ENCODE measurements at regions not wholly inside any gene's neighbourhood (a gene's known extent, or its start where the extent isn't known, plus 50 kb on each side); places are given as distances from the start of the nearest gene placed in this dataset.

DNA sequence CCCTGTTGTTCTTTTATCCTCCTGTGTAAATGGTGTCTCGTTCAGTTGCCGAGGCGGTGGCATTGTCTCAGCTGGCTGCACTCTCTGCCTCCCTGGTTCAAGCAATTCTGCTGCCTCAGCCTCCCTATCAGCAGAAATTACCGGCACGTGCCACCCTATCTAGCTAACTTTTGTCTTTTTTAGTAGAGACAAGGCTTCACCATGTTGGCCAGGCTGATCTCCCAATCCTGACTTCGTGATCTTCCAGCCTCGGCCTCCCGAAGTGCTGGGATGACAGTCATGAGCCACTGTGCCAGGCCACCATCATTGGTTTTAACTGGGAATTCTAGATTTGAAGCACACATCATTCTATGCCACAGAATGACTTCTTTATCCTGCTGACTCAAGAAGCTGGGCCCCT is 175.3 kb upstream of the ALG10B start:
- DNase-seq: no peak

DNA sequence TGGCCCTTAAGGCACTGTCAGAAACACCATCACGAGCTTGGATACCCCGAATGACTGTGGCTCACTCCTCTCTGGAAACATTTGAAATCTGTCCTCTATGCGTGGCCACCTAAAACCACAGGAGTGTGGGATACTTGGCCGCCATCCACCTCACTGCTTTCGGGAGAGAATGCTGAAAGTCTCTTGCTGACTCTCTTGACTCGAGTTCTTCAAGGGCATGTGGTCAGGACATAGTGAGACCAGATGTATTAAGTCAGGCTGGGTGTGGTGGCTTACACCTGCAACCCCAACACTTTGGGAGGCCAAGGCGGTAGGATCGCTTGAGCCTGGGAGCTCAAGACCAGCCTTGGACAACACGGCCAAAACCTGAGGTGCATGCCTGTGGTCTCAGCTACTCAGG is 174.7 kb upstream of the ALG10B start:
- no peak for DNase-seq

DNA sequence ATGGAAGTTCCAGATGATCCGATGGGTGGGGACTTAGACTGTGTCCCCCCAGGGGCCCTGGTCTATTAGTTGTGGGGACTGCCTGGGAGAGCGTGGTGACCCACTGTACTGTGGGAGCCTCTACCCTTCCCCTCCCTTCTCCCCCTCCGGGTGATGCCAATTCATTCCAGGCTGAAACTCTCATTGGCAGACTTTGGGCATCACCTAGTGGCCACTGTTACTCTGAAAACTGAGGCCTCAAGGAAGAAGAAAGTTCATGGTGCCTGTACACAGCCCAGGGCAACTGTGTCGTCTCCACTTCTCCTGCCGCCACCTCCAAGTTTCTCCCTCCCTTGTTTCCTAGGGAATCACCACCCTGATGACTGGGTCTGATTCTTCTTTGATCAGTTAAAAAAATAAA is 173.6 kb upstream of the ALG10B start:
- DNase-seq: no peak

DNA sequence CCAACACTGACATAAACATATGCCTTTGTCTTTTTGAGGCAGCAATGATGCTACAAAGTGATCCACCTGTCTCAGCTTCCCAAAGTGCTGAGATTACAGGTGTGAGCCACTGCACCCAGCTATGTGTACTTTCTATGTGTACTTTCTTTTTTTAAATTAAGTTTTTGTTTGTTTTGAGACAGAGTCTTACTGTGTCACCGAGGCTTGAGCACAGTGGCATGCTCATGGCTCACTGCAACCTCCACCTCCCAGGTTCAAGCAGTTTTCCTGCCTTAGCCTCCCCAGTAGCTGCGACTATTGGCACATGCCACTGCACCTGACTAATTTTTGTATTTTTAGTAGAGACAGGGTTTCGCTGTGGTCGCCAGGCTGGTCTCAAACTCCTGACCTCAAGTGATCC is 172.5 kb upstream of the ALG10B start:
- no peak for DNase-seq

DNA sequence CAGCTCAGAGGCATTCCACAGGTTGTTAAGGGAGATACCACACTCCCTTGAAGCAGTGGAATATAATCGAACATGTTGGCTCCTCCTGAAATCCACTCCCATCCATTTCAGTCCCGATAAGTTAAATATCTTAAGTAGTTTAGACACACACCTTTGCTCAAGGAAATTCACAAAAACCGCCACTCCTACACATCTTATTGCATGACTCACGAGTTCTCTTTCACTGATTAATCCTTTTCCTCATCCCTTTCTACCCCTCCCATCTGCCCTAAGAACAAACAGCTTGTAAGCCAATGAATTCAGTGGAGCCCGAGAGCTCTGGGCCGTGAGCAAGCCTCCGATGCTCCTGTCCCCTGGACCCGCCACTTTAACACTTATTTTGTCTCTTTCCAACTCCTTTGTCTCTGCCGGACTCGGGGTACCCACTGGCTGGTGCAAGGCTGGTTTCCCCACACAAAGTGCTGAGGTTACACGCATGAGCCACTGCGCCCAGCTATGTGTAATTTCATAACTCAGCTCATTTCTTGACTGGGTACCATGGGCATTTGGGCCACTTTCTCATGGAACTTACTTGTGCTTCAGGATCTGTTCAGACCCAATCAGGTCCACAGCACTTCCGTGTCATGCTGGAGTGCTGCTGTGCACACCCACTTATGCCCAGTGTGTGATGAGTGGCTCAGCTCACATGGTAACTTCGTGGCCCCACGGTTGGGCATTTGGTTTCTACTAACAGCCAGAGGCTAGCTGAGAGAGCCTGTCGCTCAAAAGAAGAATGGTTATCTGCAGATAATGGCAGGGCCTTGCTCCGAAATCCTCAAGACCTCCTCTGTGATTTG is 171.8 kb upstream of the ALG10B start:
- DNase-seq: no peak

DNA sequence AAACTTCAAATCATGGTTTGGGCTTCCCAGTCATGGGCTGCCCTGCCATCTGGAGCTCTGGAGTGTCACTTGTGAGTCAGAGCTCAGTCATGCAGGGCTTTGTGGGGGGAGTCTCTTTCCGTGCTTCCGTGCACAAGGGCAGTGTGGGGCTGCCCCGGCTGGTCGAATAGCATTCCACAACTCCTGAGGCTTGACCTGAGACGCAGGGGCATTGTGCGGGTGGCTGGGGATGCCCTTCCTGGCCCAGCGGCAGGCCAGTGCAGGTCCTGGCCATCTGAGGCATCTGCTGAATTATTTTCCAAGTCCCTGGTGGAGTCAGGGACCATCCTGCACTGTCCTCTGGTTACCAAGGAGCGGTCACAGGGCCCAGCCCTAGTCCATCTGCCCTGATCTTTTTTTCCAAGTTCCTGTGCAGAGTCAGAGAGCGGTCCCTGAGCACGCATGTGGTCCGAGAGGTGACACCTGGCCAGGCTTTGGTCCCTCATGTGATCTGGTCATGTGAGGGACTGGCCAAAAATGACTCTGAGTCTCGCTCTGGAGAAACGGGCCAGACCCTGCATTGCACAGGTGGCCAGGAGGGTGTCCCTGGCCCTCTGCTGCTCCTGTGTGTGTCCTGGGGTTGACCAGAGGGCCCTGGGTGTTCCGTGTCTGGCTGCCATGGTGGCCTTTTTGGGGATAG is 167.0 kb upstream of the ALG10B start:
- no peak for DNase-seq

DNA sequence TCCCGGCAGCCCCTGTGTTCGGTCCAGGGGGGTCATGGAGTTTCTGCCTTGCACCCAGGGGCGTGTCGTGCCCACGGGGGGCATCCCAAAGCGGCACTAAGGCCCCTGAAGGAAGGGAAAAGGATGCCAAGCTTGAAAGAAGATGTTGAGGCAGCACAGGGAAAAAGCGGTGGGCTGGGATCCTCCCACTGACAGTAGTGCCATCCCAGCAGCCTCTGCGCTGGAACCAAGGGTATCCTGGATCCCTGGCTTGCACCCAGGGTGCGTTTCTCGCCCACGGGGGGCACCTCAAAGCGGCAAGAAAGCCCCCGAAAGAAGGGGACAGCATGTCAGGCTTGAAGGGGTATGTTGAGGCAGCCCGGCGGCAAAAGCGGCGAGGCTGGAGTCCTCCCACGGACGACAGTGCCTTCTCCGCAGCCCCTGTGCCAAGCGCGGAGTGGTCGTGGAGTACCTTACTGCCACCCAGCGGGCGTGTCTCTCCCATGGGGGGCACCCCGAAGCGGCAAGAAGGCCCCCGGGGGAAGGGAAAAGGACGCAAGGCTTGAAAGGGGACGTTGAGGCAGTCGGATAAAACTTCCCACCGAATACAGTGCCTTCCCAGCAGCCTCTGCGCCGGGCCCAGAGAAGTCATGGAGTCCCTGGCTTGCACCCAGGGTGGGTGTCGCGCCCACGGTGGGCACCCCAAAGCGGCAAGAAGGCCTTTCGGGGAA is 164.4 kb upstream of the ALG10B start:
- no peak for DNase-seq

DNA sequence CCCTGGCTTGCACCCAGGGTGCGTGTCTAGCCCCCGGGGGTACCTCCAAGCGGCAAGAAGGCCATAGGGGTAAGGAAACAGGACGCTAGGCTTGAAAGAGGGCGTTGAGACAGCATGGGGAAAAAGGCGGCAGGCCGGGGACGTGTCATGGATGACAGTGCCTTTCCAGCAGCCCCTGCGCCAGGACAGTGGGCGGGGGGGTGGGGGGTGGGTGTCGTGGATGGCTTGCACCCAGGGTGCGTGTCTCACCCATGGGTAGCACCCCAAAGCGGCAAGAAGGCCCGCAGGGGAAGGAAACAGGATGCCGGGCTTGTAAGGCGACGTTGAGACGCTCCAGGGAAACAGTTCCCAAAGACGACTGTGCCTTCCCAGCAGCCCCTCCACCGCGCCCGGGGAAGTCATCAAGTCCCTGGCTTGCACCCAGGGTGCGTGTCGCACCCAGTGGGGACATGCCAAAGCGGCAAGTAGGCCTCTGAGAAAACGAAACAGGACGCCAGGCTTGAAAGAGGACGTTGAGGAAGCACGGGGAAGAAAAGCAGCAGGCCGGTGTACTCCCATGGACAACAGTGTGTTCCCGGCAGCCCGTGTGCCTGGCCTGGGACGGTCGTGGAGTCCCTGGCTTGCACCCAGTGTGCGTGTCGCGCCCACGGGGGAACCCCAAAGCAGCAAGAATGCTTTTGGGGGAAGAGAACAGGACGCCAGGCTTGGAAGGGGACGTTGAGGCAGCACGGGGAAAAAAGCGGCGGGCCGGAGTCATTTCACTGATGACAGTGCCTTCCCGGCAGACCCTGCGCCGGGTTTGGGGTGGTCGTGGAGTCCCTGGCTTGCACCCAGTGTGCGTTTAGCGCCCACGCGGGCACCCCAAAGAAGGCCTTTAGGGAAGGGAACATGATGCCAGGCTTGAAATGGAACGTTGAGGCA is 163.5 kb upstream of the ALG10B start:
- no peak for DNase-seq

DNA sequence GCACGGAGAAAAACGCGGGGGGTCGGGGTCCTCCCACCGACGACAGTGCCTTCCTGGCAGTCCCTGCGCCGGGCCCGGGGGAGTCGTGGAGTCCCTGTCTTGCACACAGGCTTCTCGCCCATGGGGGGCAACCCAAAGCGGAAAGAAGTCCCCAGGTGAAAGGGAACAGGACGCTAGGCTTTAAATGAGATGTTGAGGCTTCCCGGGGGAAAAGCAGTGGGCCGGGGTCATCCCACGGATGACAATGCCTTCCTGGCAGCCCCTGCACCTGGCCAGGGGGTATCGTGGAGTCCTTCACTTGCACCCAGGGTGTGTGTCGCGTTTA is 162.9 kb upstream of the ALG10B start:
- DNase-seq: no peak

DNA sequence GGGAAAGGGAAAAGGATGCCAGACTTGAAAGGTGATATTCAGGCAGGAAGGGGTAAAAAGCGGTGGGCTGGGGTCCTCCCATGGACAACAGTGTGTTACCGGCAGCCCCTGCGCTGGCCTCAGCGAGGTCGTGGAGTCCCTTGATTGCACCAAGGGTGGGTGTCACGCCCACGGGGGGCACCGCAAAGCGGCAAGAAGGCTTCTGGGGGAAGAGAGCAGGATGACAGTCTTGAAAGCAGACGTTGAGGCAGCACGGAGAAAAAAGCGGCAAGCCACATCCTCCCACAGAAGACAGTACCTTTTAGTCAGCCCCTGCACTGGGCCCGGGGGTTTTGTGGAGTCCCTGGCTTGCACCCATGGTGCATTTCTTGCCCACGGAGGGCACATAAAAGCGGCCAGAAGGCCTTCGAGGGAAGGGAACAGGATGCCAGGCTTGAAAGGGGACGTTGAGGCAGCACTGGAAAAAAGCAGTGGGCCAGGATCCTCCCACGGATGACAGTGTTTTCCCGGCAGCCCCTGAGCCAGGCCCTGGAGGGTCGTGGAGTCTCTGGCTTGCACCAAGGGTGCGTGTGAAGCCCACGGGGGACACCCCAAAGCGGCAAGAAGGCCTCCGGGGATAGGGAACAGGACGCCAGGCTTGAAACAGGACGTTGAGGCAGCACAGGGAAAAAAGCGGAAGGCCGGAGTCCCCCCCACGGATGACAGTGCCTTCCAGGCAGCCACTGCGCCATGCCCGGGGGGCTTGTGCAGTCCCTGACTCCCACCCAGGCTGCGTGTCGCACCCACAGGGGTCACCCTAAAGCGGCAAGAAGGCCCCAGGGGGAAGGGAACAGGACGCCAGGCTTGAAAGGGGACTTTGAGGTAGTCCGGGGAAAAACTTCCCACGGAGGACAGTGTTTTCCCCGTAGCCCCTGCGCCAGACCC is 162.2 kb upstream of the ALG10B start:
- DNase-seq: no peak

DNA sequence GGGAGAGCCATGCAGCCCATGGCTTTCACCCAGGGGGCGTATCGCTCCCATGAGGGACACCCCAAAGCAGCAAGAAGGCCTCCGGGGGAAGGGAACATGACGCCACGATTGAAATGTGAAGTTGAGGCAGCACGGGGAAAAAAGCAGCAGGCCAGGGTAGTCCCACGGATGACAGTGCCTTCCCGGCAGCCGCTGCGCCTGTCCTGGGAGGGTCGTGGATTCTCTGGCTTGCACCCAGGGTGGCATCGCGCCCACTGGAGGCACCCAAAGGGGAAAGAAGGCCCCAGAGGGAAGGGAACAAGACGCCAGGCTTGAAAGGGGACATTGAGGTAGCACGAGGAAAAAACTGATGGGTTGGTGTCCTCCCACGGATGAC is 161.6 kb upstream of the ALG10B start:
- DNase-seq: no peak

DNA sequence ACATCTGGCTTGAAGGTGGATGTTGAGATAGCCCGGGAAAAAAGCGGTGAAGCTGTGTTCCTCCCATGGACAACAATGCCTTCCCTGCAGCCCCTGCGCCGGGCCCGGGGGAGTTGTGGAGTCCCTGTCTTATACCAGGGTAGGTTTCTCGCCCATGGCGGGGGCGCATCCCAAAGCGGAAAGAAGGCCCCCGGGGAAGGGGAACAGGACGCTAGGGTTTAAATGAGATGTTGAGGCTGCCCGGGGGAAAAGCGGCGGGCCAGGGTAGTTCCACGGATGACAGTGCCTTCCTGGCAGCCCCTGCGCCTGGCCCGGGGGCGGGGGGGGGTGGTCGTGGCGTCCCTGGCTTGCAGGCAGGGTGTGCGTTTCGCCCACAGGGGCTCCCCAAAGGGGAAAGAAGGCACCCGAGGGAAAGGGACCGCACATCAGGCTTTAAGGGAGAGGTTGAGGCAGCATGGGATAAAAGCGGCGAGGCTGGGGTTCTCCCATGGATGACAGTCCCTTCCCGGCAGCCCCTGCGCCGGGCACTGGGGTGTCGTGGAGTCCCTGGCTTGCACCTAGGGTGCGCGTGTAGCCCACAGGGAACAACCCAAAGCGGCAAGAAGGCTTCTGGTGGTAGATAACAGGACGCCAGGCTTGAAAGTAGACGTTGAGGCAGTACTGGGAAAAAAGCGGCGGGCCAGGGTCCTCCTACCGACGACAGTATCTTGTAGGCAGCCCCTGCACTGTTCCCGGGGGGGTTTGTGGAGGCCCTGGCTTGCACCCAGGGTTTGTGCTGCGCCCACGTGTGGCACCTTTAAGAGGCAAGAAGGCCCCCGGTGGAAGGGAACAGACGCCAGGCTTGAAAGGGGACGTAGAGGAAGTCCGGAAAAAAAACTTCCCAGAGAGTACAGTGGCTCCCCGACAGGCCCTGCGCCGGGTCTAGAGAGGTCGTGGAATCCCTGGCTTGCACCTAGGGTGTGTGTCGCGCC is 160.8 kb upstream of the ALG10B start:
- no peak for DNase-seq

DNA sequence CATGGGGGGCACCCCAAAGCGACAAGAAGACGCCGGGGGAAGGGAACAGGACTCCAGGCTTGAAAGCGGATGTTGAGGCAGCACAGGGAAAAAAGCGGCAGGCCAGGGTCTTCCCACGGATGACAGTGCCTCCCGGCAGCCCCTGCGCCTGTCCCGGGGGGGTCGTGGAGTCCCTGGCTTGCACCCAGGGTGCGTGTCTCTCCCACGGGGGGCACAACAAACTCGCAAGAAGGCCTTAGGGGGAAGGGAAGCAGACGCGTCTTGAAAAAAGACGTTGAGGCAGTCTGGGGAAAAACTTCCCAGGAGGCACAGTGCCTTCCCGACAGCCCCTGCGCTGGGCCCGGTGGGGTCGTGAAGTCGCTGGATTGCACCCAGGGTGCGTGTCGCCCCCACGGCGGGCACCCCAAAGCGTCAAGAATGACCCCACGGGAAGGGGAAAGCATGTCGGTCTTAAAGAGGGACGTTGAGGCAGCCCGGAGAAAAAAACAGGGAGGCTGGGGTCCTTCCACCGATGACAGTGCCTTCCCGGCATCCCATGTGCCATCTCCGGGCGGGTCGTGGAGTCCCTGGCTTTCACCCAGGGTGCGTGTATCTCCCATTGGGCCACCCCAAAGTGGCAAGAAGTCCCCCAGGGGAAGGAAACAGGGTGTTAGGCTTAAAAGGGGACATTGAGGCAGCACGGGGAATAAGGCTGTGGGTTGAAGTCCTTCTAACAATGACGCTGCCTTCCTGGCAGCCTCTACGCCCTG is 159.9 kb upstream of the ALG10B start:
- no peak for DNase-seq

DNA sequence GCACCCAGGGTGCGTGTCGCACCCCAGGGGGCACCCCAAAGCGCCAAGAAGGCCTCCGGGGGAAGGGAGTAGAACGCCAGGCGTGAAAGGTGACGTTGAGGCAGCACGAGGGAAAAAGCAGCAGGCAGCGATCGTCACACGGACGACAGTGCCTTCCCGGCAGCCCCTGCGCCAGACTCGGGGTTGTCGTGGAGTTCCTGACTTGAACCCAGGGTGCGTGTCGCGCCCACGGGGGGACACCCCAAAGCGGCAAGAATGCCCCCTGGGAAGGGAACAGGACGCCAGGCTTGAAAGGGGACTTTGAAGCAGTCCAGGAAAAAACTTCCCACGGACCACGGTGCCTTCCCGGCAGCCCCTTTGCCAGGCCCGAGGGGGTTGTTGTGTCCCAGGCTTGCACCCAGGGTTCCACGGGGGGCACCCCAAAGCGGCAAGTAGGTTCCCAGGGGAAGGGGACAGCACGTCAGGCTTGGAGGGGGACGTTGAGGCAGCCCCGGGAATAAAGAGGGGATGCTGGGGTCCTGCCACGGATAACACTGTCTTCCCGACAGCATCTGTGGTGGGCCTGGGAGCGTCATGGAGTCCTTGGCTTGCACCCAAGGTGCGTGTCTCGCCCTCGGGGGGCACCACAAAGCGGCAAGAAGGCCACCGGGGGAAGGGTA is 159.2 kb upstream of the ALG10B start:
- no peak for DNase-seq

DNA sequence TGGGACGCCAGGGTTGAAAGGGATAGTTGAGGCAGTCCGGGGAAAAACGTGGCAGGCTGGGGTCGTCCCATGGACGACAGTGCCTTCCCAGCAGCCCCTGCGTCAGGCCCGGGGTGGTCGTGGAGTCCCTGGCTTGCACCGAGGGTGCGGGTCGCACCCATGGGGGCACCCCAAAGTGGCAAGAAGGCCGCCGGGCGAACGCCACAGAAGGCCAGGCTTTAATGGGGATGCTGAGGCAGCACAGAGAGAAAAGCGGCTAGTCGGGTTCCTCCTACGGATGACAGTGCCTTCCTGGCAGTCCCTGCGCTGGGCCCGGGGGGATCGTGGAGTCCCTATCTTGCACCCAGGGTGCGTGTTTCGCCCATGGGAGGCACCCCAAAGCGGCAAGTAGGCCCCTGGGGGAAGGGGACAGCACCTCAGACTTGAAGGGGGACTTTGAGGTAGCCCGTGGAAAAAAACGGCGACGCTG is 158.6 kb upstream of the ALG10B start:
- DNase-seq: no peak

DNA sequence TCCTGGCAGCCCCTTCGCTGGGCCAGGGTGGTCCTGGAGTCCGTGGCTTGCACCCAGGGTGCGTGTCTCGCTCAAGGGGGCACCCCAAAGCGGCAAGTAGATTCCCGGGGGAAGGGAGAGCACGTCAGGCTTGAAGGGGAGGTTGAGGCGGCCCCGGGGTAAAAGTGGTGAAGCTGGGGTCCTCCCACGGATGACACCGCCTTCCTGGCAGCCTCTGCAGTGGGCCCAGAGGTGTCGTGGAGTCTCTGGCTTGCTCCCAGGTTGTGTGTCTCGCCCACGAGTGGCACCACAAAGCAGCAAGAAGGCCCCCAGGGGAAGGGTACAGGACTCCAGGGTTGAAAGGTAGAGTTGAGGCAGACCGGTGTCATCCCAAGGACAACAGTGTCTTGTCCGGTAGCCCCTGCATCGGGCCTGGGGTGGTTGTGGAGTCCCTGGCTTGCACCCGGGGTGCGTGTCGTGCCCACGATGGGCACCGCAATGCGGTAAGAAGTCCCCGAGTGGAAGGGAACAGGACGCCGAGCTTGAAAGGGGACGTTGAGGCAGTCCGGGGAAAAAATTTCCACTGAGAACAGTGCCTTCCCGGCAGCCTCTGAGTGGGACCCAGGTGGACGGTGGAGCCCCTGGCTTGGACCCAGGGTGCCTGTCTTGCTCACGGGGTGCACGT is 158.0 kb upstream of the ALG10B start:
- no peak for DNase-seq

DNA sequence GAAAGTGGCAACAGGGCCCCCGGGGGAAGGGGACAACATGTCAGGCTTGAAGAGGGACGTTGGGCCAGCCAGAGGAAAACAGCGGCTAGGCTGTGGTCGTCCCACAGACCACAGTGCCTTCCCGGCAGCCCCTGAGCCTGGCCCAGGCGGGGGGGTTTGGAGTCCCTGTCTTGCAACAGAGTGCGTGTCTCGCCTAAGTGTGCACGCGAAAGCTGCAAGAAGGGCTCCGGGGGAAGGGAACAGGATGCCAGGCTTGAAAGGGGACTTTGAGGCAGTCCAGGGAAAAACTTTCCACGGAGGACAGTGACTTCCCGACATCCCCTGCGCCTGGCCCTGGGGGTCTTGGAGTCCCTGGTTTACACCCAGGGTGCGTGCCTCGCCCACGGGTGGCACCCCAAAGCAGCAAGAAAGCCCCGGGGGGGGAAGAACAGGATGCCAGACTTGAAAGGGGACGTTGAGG is 157.5 kb upstream of the ALG10B start:
- no peak for DNase-seq

DNA sequence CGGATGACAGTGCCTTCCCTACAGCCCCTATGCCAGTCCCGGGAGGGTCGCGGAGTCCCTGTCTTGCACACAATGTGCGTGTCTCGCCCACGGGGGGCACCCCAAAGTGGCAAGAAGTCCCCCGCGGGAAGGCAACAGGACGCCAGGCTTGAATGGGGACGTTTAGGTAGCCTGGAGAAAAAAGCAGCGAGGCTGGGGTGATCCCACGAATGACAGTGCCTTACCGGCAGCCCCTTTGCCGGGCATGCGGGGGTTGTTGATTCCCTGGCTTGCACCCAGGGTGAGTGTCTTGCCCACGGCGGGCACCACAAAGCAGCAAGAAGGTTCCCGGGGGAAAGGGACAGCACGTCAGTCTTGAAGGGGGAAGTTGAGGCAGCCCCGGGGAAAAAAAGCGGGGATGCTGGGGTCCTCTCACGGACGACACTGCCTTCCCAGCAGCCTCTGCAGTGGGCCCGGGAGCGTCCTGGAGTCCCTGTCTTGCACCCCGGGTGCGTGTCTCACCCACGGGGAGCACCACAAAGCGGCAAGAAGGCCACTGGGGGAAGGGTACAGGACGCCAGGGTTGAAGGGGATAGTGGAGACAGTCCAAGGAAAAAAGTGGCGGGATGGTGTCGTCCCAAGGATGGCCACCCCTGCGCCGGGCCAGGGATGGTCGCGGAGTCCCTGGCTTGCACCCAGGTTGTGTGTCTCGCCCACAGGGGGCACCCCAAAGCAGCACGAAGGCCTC is 156.8 kb upstream of the ALG10B start:
- no peak for DNase-seq
